C4-2B (cell line): ENCODE measurements at regions not wholly inside any gene's neighbourhood (a gene's known extent, or its start where the extent isn't known, plus 50 kb on each side); places are given as distances from the start of the nearest gene placed in this dataset.

Experiments
- H3K27ac ChIP-seq: fragments of 450-650 bp; 2 replicates; pipeline ENCODE4 v1.5.1; 2017
- ZFX ChIP-seq: fragments of 450-650 bp; IDR thresholded peaks from 2 replicates; pipeline ENCODE4 v1.6.1; 2017
- TF ChIP-seq, protein P1 (sequence below): fragments of 450-650 bp; conservative IDR thresholded peaks from 2 replicates; pipeline ENCODE4 v1.5.1; 2017; ENCODE audit warnings: mild to moderate bottlenecking

DNA sequence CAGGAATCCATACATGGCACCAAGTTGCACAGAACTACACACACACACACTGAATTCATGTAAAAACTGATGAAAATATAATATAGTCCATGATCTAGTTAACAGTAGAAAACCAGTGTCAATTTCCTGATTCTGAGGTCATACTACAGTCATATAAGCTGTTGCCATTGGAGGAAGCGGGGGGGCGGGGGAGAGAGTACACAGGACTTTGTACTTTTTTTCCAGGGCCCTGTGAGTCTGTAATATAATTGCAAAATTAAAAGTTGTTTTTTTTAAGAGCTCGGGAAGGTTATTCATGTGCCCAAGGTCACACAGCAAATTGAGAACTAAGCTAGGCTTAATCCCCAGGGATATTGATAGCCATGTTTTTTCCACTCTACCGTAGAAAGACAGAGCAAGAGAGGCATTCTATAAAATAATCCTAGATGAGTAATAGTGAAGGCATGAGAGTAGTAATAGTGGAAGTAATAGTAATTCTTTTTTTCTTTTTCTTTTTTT is 312.3 kb downstream of the MN1 start:
- TF ChIP-seq, protein P1, sequence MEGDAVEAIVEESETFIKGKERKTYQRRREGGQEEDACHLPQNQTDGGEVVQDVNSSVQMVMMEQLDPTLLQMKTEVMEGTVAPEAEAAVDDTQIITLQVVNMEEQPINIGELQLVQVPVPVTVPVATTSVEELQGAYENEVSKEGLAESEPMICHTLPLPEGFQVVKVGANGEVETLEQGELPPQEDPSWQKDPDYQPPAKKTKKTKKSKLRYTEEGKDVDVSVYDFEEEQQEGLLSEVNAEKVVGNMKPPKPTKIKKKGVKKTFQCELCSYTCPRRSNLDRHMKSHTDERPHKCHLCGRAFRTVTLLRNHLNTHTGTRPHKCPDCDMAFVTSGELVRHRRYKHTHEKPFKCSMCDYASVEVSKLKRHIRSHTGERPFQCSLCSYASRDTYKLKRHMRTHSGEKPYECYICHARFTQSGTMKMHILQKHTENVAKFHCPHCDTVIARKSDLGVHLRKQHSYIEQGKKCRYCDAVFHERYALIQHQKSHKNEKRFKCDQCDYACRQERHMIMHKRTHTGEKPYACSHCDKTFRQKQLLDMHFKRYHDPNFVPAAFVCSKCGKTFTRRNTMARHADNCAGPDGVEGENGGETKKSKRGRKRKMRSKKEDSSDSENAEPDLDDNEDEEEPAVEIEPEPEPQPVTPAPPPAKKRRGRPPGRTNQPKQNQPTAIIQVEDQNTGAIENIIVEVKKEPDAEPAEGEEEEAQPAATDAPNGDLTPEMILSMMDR = no peak
- TF ChIP-seq ZFX = no peak
- H3K27ac ChIP-seq = no peak overlapping the region

DNA sequence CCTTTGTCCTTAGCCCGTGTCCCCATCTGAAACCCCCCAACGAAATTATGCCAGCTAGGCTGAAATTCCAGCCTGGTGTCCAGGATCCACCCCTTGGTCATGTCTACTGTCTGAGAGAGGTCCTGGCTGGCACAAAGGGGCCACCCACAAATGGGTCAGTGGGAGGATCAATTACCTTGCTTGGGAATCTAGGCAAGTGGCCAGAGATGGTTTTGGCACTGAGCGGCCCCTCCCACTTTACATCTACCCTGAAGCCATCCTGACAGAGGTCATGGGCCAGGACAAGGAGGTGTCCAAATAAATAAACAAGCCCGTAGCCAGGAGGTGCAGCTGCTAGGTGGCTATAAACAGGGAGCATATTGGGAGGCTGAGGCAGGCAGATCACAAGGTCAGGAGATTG is 311.5 kb downstream of the MN1 start:
- no peak overlapping the region for H3K27ac ChIP-seq
- no peak for TF ChIP-seq ZFX
- TF ChIP-seq, protein P1 = no peak

DNA sequence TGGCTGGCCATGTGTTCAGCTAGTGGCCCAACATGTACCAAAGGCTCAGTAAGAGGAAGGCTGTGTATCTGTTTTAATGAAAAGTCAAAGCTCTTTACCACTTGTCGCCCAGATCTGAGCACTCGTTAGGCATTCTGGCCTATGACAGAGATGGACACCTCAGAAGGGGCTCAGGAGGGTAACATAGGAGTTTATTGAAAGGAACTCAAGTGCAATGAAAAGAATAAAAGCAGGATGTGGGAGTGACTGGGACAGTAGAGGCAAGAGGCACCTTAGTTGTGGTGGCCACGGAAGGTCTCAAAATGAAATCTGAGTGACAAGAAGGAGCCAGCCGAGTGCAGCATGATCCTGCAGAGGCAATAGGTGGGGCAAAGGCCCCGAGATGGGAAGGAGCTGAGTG is 309.7 kb downstream of the MN1 start:
- no peak for TF ChIP-seq ZFX
- TF ChIP-seq, protein P1 = no peak
- no peak overlapping the region for H3K27ac ChIP-seq

DNA sequence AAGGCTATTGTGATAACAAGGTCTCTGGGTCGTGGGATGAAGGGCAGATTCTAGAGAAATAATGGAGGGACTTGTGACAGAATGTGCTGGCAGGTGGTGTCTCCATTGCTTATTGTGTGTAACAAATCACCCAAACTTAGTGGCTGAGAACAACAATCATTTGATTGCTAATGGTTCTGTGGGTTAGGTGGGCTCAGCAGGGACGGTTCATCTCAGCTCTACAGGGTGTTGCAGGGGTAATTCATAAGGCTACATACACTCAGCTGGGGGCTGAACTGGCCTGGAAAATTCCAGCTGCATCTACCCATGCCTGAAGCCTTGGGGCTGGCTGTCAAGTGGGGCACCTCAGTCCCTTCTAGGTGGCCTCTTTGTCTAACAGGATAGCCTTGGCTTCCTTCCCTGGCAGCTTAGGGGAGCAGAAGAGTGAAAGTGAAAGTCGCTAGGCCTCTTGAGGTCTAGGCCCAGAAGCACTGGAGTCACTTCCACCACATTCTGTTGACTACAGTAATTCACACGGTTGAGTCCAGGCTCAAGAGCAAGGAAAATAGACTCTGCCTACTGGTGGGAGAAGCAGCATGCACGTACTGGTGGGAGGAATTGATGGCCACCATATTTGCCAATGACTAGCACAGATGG is 308.9 kb downstream of the MN1 start:
- TF ChIP-seq, protein P1 = no peak
- no peak for TF ChIP-seq ZFX
- no peak overlapping the region for H3K27ac ChIP-seq

DNA sequence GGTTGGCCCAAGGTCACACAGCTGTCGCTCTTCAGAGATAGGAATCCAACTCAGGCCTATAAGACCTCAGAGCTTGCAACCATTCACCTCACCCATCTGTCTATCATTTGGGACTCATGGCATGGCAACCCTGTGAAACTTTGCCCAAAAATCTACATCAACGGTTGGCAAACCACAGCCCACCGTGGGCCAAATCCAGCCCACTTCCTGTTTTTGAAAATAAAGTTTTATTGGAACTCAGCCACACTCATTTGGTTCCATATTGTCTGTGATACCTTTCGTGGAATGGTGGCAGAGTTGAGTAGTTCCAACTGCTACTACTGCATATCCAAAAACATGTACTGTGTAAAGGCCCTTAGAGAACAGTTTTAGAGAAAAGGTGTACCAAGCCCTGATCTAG is 307.8 kb downstream of the MN1 start:
- no peak overlapping the region for H3K27ac ChIP-seq
- no peak for TF ChIP-seq ZFX
- TF ChIP-seq, protein P1 = no peak

DNA sequence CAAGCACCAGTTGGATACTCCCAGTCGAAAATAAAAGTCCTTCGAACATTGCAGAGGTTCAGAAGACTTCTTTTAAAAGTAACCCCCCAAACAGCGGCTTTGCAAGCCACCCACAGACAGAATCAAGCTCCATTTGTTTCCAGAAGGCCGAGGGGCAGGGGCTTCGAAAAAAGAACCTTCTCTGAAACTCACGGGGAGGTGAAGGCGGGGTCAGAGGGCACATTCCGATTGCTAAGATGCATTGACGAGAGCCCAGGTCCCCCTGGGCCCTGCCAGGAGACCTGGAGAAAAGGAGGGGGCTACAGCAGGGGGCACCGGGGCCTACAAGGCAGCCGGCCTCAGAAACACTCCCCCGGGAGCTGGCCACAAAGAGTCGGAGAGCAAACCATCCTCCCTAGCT is 306.8 kb downstream of the MN1 start:
- no peak overlapping the region for H3K27ac ChIP-seq
- TF ChIP-seq, protein P1 = no peak
- no peak for TF ChIP-seq ZFX

DNA sequence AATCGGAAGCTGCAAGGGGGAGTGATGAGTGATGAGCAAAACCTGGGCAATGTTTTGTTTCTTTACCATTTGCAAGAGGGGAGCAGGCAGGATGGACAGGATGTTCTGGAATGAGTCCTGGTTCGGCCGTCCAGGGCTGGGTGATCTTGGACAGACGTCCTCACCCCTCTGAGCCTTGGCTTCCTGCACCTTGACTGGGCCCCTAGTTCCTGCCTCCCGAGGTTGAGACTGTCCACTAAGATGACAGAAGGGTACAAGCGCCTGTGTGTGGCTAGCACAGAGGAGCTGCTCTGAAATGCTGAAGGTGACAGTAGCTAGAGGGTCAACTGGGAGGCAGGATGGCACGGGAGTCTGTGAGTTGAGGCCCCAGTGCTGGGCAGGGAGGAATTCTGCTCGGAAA is 306.2 kb downstream of the MN1 start:
- no peak overlapping the region for H3K27ac ChIP-seq
- no peak for TF ChIP-seq ZFX
- TF ChIP-seq, protein P1 = no peak
